HCT116 (cell line): ENCODE measurements at regions not wholly inside any gene's neighbourhood (a gene's known extent, or its start where the extent isn't known, plus 50 kb on each side); places are given as distances from the start of the nearest gene placed in this dataset.

Experiments
- ATAC-seq: fragments of 200-7000 bp; cut with Tn5 transposase; 2 replicates; pipeline ENCODE4 v1.9.1; 2020; ENCODE audit warnings: mild to moderate bottlenecking, moderate library complexity
- BruUV-seq: library from RNA; stranded (reverse); fragments of 400-500 nt; replicated peaks from 2 replicates; lab custom pipeline; 2021; lab: Mats Ljungman, UMichigan
- CTCF ChIA-PET: fragments of 300-600 bp; sonication (Branson Sonifier 250); formaldehyde crosslinking; loops from one replicate; lab custom pipeline; 2021; ENCODE audit warnings: antibody characterized with exemption; lab: Charles Lee
- POLR2A ChIA-PET: fragments of 300-600, 350-600 bp; sonication (Branson Sonifier 250); formaldehyde crosslinking; loops from one replicate; lab custom pipeline; 2021; ENCODE audit warnings: antibody characterized with exemption; lab: Charles Lee
- RAD21 ChIA-PET, 2 experiments: fragments of 300-600 bp; sonication (Branson Sonifier 250); formaldehyde crosslinking; loops; one replicate each; lab custom pipeline; 2023; ENCODE audit warnings: low total read pairs in 2 of 2; ENCODE audit not compliant: uncharacterized antibody in 2 of 2, unreplicated experiment in 2 of 2, low non-redundant PET in 1 of 2; lab: Charles Lee
- DNase-seq: peaks from one replicate; pipeline ENCODE4 v3.0.0-alpha.2; 2010; ENCODE audit warnings: low read depth, low spot score
- H2AFZ ChIP-seq: fragments of 200-600 bp; shearing (Covaris generic), sonication (generic); 2 replicates; pipeline ENCODE4 v1.6.1; 2017; ENCODE audit warnings: low read depth, mixed run types, mixed read lengths, antibody characterized with exemption, low read length; ENCODE audit not compliant: poor library complexity, severe bottlenecking
- H3K27ac ChIP-seq: 2 replicates; pipeline ENCODE4 v1.5.1; 2012; ENCODE audit warnings: low read depth, low read length
- H3K27me3 ChIP-seq: fragments of 200-600 bp; sonication (generic); 2 replicates; pipeline ENCODE4 v1.6.1; 2016; ENCODE audit warnings: mixed run types, low read length, mixed read lengths; ENCODE audit not compliant: insufficient read depth
- H3K36me3 ChIP-seq, 2 experiments: fragments of 200-500 bp in 1 of 2; fragments of 200-600 bp in 1 of 2; sonication (Bioruptor generic) in 1 of 2; sonication (generic) in 1 of 2; 2 replicates each; pipeline versions ENCODE4 v1.5.1 to v1.6.1; 2014 to 2016; ENCODE audit warnings: low read length in 2 of 2, inconsistent platforms in 1 of 2, mixed read lengths in 1 of 2, mixed run types in 1 of 2; ENCODE audit not compliant: insufficient read depth in 2 of 2, control insufficient read depth in 1 of 2
- H3K4me1 ChIP-seq, 2 experiments: fragments of 200-600 bp in 1 of 2; sonication (generic) in 1 of 2; 2 replicates each; pipeline versions ENCODE4 v1.5.1 to v1.6.1; 2012 to 2017; ENCODE audit warnings: low read length in 2 of 2, inconsistent platforms in 1 of 2, mild to moderate bottlenecking in 1 of 2, mixed read lengths in 1 of 2, mixed run types in 1 of 2, moderate library complexity in 1 of 2; ENCODE audit not compliant: insufficient read depth in 2 of 2, control insufficient read depth in 1 of 2
- H3K4me2 ChIP-seq: fragments of 200-600 bp; sonication (generic); 2 replicates; pipeline ENCODE4 v1.6.1; 2017; ENCODE audit warnings: mixed run types, low read length, mixed read lengths
- H3K4me3 ChIP-seq, 2 experiments: fragments of 200-600 bp in 1 of 2; sonication (generic) in 1 of 2; replicated peaks in 1 of 2; 2 replicates each; pipeline ENCODE4 v1.5.1; 2011 to 2016; ENCODE audit warnings: low read length in 2 of 2, control low read depth in 1 of 2, low read depth in 1 of 2, mild to moderate bottlenecking in 1 of 2, mixed read lengths in 1 of 2, mixed run types in 1 of 2
- H3K79me2 ChIP-seq: fragments of 200-600 bp; sonication (generic); 2 replicates; pipeline ENCODE4 v1.6.1; 2017; ENCODE audit warnings: mild to moderate bottlenecking, mixed run types, low read length, moderate library complexity, mixed read lengths; ENCODE audit not compliant: insufficient read depth
- H3K9ac ChIP-seq: fragments of 200-600 bp; sonication (generic); 2 replicates; pipeline ENCODE4 v1.6.1; 2016; ENCODE audit warnings: low read length, mixed read lengths
- H3K9me2 ChIP-seq: fragments of 200-600 bp; sonication (generic), shearing (Covaris generic); 2 replicates; pipeline ENCODE4 v1.6.1; 2017; ENCODE audit warnings: mixed run types, mild to moderate bottlenecking, moderate library complexity; ENCODE audit not compliant: insufficient read depth
- H3K9me3 ChIP-seq, 2 experiments: fragments of 200-500 bp in 1 of 2; fragments of 200-600 bp in 1 of 2; sonication (Bioruptor generic) in 1 of 2; sonication (generic) in 1 of 2; 2 replicates each; pipeline ENCODE4 v1.6.1; 2014 to 2017; ENCODE audit warnings: low read length in 2 of 2, mixed read lengths in 2 of 2, inconsistent platforms in 1 of 2, low read depth in 1 of 2, mild to moderate bottlenecking in 1 of 2, mixed run types in 1 of 2, moderate library complexity in 1 of 2; ENCODE audit not compliant: control insufficient read depth in 1 of 2, insufficient read depth in 1 of 2
- H4K20me1 ChIP-seq: fragments of 200-600 bp; sonication (generic), shearing (Covaris generic); 2 replicates; pipeline ENCODE4 v1.6.1; 2017; ENCODE audit warnings: mixed run types, mild to moderate bottlenecking, moderate library complexity; ENCODE audit not compliant: insufficient read depth
- ATF3 ChIP-seq: IDR thresholded peaks from 2 replicates; pipeline ENCODE4 v1.6.1; 2012
- CBX3 ChIP-seq: IDR thresholded peaks from 2 replicates; pipeline ENCODE4 v1.6.1; 2012; ENCODE audit warnings: low read depth
- CTCF ChIP-seq, 3 experiments: fragments of 200-600 bp in 1 of 3; sonication (generic) in 1 of 3; IDR thresholded peaks in 2 of 3; conservative IDR thresholded peaks in 1 of 3; 2 replicates each; pipeline ENCODE4 v1.5.1; 2012 to 2017; ENCODE audit warnings: low read depth in 2 of 3, low read length in 2 of 3, antibody characterized with exemption in 1 of 3, borderline replicate concordance in 1 of 3, control low read depth in 1 of 3, mild to moderate bottlenecking in 1 of 3, mixed read lengths in 1 of 3, mixed run types in 1 of 3, moderate library complexity in 1 of 3; ENCODE audit not compliant: insufficient read depth in 1 of 3
- ELF1 ChIP-seq: IDR thresholded peaks from 2 replicates; pipeline ENCODE4 v1.6.1; 2012; ENCODE audit warnings: low read depth, borderline replicate concordance
- EZH2 ChIP-seq: fragments of 200-600 bp; sonication (generic); IDR thresholded peaks from 2 replicates; pipeline ENCODE4 v1.6.1; 2017; ENCODE audit warnings: antibody characterized with exemption, mixed run types
- EZH2phosphoT487 ChIP-seq: fragments of 200-600 bp; IDR thresholded peaks from 2 replicates; pipeline ENCODE4 v1.6.1; 2018; ENCODE audit warnings: antibody characterized with exemption, borderline replicate concordance
- JUND ChIP-seq: IDR thresholded peaks from 2 replicates; pipeline ENCODE4 v1.6.1; 2012
- MAX ChIP-seq: IDR thresholded peaks from 2 replicates; pipeline ENCODE4 v1.6.1; 2012
- POLR2A ChIP-seq: IDR thresholded peaks from 2 replicates; pipeline ENCODE4 v1.7.0; 2011; ENCODE audit warnings: borderline replicate concordance; ENCODE audit not compliant: insufficient read depth, insufficient read length; ENCODE audit errors: extremely low read depth
- POLR2AphosphoS5 ChIP-seq: IDR thresholded peaks from 2 replicates; pipeline ENCODE4 v1.6.1; 2011; ENCODE audit warnings: mild to moderate bottlenecking, low read depth, low read length, moderate library complexity
- RAD21 ChIP-seq: IDR thresholded peaks from 2 replicates; pipeline ENCODE4 v1.6.1; 2012; ENCODE audit warnings: low read depth, mild to moderate bottlenecking
- REST ChIP-seq: IDR thresholded peaks from 2 replicates; pipeline ENCODE4 v1.6.1; 2012; ENCODE audit warnings: low read depth
- SP1 ChIP-seq: IDR thresholded peaks from 2 replicates; pipeline ENCODE4 v1.6.1; 2012; ENCODE audit warnings: low read depth
- SRF ChIP-seq: IDR thresholded peaks from 2 replicates; pipeline ENCODE4 v1.6.1; 2012; ENCODE audit warnings: low read depth
- TCF7L2 ChIP-seq: IDR thresholded peaks from 2 replicates; pipeline ENCODE4 v1.7.0; 2011; ENCODE audit warnings: borderline replicate concordance, inconsistent platforms; ENCODE audit not compliant: insufficient read depth, insufficient read length; ENCODE audit errors: extremely low read depth
- YY1 ChIP-seq: IDR thresholded peaks from 2 replicates; pipeline ENCODE4 v1.6.1; 2011; ENCODE audit warnings: low read length, low read depth, moderate library complexity, mild to moderate bottlenecking; ENCODE audit not compliant: insufficient replicate concordance; ENCODE audit errors: extremely low read depth
- ZBTB33 ChIP-seq: IDR thresholded peaks from 2 replicates; pipeline ENCODE4 v1.6.1; 2011; ENCODE audit warnings: mild to moderate bottlenecking, low read length, moderate library complexity; ENCODE audit not compliant: insufficient replicate concordance; ENCODE audit errors: extremely low read depth
- ZFX ChIP-seq: fragments of 450-650 bp; IDR thresholded peaks from 2 replicates; pipeline ENCODE4 v1.6.1; 2017
- intact Hi-C: fragments of 100-400 bp; cut with micrococcal nuclease; formaldehyde crosslinking; loops from 2 replicates; pipeline ENCODE4 v1.10.0; 2022

GRCh38 chr17:70274255-70274654 is 104.9 kb downstream of the KCNJ2 start:
- H3K79me2 ChIP-seq, result no peaks in the 10 kb centered on the region
- TF ChIP-seq RAD21 (no peak), JUND (no peak), ZFX (no peak), CBX3 (no peak), CTCF (IDR thresholded peaks at IDR 0.05 in 2 of 3, conservative IDR thresholded peaks at IDR 0.05 in 1 of 3; ENCODE audit: borderline replicate concordance in 1 of 3, insufficient read depth in 1 of 3, low read depth in 2 of 3, low read length in 2 of 3) (no peak), MAX (no peak), ATF3 (no peak), YY1 (no peak), POLR2A (no peak), REST (no peak), TCF7L2 (no peak), SRF (no peak), EZH2phosphoT487 (no peak), POLR2AphosphoS5 (no peak), ZBTB33 (no peak), EZH2 (no peak), ELF1 (no peak), SP1 (no peak)
- no peak overlapping the region for H2AFZ ChIP-seq
- H3K4me3 ChIP-seq, result no peak overlapping the region
- no peaks in the 10 kb centered on the region for H3K4me1 ChIP-seq
- ATAC-seq (no peak), DNase-seq (no peak)
- no peak overlapping the region for H3K27ac ChIP-seq
- RAD21 ChIA-PET, result no interaction called here
- CTCF ChIA-PET, result no interaction called here
- no peak overlapping the region for H3K9ac ChIP-seq
- intact Hi-C loops, result no loop called here
- no peaks in the 10 kb centered on the region for H4K20me1 ChIP-seq
- peaks cover 12 to 30% of the 10 kb centered on the region in 2 experiments; a peak in 3 of 4 replicates for H3K9me3 ChIP-seq
- H3K9me2 ChIP-seq, result no peaks in the 10 kb centered on the region
- no peaks in the 10 kb centered on the region for H3K27me3 ChIP-seq
- POLR2A ChIA-PET, result no interaction called here
- no TSS peak for BruUV-seq
- no peaks in the 10 kb centered on the region for H3K36me3 ChIP-seq
- H3K4me2 ChIP-seq, result no peak overlapping the region
